ENCODE measurements at regions not wholly inside any gene's neighbourhood (a gene's known extent, or its start where the extent isn't known, plus 50 kb on each side); places are given as distances from the start of the nearest gene placed in this dataset.

DNA sequence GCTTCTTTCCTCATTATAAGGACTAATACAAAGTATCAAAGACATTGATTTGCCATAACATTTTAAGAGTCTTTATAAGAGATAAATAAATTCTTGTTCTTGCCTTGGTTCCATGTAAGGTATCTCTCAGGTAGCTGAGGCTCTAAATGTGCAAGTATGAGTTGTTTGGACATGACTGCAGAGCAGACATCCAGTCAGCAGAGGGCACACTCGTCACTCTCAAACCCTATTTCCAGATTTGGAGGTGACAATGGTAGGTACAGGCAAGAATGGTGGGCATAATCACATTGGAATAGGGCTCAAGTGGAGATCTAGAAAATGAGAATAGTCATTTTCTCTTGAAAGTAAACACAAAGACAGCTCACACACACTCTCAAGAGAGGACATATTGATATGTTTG, 133.3 kb upstream of the ZIC3 start:
- H3K4me2 ChIP-seq (ENCODE audit: low read length) = no peak overlapping the region
- peaks cover 29% of the 10 kb centered on the region for H3K27me3 ChIP-seq (ENCODE audit: insufficient read depth, low read depth, low read length)
- H3F3A ChIP-seq (ENCODE audit: insufficient read depth, low read length, poor library complexity, severe bottlenecking) = no peaks in the 10 kb centered on the region
- TF ChIP-seq RAD21 (conservative IDR thresholded peaks at IDR 0.05) (peak; percentile 70), EP300 (conservative IDR thresholded peaks at IDR 0.05; ENCODE audit: poor library complexity, severe bottlenecking) (no peak), SMC3 (conservative IDR thresholded peaks at IDR 0.05; ENCODE audit: poor library complexity) (peak; percentile 72), MXI1 (conservative IDR thresholded peaks at IDR 0.05; ENCODE audit: poor library complexity, severe bottlenecking) (no peak), EZH2 (IDR thresholded peaks at IDR 0.05; ENCODE audit: borderline replicate concordance, insufficient read depth, low read length, poor library complexity, severe bottlenecking) (no peak), POLR2AphosphoS5 (IDR thresholded peaks at IDR 0.05) (no peak)
- TF ChIP-seq, protein P1, sequence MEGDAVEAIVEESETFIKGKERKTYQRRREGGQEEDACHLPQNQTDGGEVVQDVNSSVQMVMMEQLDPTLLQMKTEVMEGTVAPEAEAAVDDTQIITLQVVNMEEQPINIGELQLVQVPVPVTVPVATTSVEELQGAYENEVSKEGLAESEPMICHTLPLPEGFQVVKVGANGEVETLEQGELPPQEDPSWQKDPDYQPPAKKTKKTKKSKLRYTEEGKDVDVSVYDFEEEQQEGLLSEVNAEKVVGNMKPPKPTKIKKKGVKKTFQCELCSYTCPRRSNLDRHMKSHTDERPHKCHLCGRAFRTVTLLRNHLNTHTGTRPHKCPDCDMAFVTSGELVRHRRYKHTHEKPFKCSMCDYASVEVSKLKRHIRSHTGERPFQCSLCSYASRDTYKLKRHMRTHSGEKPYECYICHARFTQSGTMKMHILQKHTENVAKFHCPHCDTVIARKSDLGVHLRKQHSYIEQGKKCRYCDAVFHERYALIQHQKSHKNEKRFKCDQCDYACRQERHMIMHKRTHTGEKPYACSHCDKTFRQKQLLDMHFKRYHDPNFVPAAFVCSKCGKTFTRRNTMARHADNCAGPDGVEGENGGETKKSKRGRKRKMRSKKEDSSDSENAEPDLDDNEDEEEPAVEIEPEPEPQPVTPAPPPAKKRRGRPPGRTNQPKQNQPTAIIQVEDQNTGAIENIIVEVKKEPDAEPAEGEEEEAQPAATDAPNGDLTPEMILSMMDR (IDR thresholded peaks at IDR 0.05; ENCODE audit: poor library complexity, severe bottlenecking) = peak; percentile 67
- H3K4me3 ChIP-seq (ENCODE audit: low read length) = no peak overlapping the region
- H4K20me1 ChIP-seq (ENCODE audit: insufficient read depth) = no peaks in the 10 kb centered on the region
- H3K79me2 ChIP-seq (replicated peaks; ENCODE audit: insufficient read depth, low read length) = no peaks in the 10 kb centered on the region
- no peaks in the 10 kb centered on the region for H3K9me2 ChIP-seq (ENCODE audit: insufficient read depth, low read length)
- H3K27ac ChIP-seq (ENCODE audit: low read length) = no peak overlapping the region
- H2AFZ ChIP-seq (ENCODE audit: low read depth, low read length) = no peak overlapping the region
- H3K9ac ChIP-seq (ENCODE audit: low read length) = no peak overlapping the region
- no peaks in the 10 kb centered on the region for H3K36me3 ChIP-seq (ENCODE audit: insufficient read depth, low read length)
- H3K9me3 ChIP-seq (ENCODE audit: low read length) = no peaks in the 10 kb centered on the region

DNA sequence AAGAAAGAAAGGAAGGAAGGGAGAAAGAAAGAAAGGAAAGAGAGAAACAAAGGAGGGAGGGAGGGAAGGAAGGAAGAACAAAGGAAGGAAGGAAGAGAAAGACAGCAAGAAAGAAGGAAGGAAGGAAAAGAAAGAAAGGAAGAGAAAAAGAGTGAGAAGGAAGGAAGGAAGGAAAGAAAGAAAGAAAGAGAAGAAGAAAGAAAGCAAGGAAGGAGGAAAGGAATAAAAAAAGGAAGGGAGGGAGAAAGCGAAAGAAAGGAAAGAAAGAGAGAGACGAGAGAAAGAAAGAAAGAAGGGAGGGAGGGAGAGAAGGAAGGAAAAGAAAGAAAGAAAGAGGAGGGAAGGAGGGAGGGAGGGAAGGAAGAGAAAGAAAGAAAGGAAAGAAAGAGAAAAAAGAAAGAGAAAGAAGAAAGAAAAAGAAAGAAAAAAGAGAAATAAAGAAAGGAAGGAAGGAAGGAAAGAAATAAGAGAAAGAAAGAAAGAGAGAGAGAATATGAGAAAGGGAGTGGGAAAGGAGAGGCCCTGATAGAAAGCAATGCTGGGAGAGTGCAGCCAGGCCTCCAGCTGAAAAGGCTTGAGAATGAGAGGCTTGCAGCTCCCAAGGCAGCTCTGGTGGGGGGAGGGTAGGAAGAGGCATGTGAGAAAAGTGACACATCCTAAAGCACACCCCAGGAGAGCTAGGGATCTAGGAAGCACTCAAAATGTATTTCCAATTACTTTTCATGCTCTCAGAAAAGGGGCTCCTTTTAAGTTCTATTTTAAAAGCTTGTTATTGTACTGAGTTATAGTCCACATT, 134.0 kb upstream of the ZIC3 start:
- TF ChIP-seq POLR2AphosphoS5 (IDR thresholded peaks at IDR 0.05) (no peak), RAD21 (conservative IDR thresholded peaks at IDR 0.05) (no peak), MXI1 (conservative IDR thresholded peaks at IDR 0.05; ENCODE audit: poor library complexity, severe bottlenecking) (no peak), SMC3 (conservative IDR thresholded peaks at IDR 0.05; ENCODE audit: poor library complexity) (no peak), TAF1 (IDR thresholded peaks at IDR 0.05; ENCODE audit: low read depth) (no peak), EP300 (conservative IDR thresholded peaks at IDR 0.05; ENCODE audit: poor library complexity, severe bottlenecking) (no peak), EZH2 (IDR thresholded peaks at IDR 0.05; ENCODE audit: borderline replicate concordance, insufficient read depth, low read length, poor library complexity, severe bottlenecking) (no peak)
- TF ChIP-seq, protein P2, sequence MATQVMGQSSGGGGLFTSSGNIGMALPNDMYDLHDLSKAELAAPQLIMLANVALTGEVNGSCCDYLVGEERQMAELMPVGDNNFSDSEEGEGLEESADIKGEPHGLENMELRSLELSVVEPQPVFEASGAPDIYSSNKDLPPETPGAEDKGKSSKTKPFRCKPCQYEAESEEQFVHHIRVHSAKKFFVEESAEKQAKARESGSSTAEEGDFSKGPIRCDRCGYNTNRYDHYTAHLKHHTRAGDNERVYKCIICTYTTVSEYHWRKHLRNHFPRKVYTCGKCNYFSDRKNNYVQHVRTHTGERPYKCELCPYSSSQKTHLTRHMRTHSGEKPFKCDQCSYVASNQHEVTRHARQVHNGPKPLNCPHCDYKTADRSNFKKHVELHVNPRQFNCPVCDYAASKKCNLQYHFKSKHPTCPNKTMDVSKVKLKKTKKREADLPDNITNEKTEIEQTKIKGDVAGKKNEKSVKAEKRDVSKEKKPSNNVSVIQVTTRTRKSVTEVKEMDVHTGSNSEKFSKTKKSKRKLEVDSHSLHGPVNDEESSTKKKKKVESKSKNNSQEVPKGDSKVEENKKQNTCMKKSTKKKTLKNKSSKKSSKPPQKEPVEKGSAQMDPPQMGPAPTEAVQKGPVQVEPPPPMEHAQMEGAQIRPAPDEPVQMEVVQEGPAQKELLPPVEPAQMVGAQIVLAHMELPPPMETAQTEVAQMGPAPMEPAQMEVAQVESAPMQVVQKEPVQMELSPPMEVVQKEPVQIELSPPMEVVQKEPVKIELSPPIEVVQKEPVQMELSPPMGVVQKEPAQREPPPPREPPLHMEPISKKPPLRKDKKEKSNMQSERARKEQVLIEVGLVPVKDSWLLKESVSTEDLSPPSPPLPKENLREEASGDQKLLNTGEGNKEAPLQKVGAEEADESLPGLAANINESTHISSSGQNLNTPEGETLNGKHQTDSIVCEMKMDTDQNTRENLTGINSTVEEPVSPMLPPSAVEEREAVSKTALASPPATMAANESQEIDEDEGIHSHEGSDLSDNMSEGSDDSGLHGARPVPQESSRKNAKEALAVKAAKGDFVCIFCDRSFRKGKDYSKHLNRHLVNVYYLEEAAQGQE (IDR thresholded peaks at IDR 0.05; ENCODE audit: borderline replicate concordance) = no peak
- TF ChIP-seq, protein P1 (IDR thresholded peaks at IDR 0.05; ENCODE audit: poor library complexity, severe bottlenecking) = no peak
- Histone ChIP-seq H3K27ac (ENCODE audit: low read length) (no peak overlapping the region), H3K9me3 (ENCODE audit: low read length) (no peaks in the 10 kb centered on the region), H2AFZ (ENCODE audit: low read depth, low read length) (no peak overlapping the region), H3K27me3 (ENCODE audit: insufficient read depth, low read depth, low read length) (peaks cover 36% of the 10 kb centered on the region), H3K4me2 (ENCODE audit: low read length) (no peak overlapping the region), H3K36me3 (ENCODE audit: insufficient read depth, low read length) (no peaks in the 10 kb centered on the region), H3K9me2 (ENCODE audit: insufficient read depth, low read length) (no peaks in the 10 kb centered on the region), H3K9ac (ENCODE audit: low read length) (no peak overlapping the region), H4K20me1 (ENCODE audit: insufficient read depth) (no peaks in the 10 kb centered on the region), H3K79me2 (replicated peaks; ENCODE audit: insufficient read depth, low read length) (no peaks in the 10 kb centered on the region), H3K4me3 (ENCODE audit: low read length) (no peak overlapping the region), H3F3A (ENCODE audit: insufficient read depth, low read length, poor library complexity, severe bottlenecking) (no peaks in the 10 kb centered on the region)

Data from neural cell (in vitro differentiated cells).